Prostate gland (tissue), 2 donors: ENCODE measurements at regions not wholly inside any gene's neighbourhood (a gene's known extent, or its start where the extent isn't known, plus 50 kb on each side); places are given as distances from the start of the nearest gene placed in this dataset.

Experiments
- POLR2A ChIP-seq: fragments of 450-650 bp; IDR thresholded peaks from one replicate; pipeline ENCODE4 v1.6.1; 2016; ENCODE audit warnings: antibody characterized with exemption, mild to moderate bottlenecking
- TF ChIP-seq, protein P1 (sequence below), 4 experiments: fragments of 200-600 bp in 2 of 4; fragments of 450-650 bp in 2 of 4; sonication (generic) in 2 of 4; IDR thresholded peaks; 1 replicate in 3 of 4; 2 replicates in 1 of 4; pipeline ENCODE4 v1.5.1; 2016 to 2019; ENCODE audit warnings: antibody characterized with exemption in 4 of 4, mild to moderate bottlenecking in 2 of 4, moderate library complexity in 2 of 4

GRCh38 chr5:126228934-126229333 is 194.3 kb upstream of the GRAMD2B start:
- TF ChIP-seq, protein P1, sequence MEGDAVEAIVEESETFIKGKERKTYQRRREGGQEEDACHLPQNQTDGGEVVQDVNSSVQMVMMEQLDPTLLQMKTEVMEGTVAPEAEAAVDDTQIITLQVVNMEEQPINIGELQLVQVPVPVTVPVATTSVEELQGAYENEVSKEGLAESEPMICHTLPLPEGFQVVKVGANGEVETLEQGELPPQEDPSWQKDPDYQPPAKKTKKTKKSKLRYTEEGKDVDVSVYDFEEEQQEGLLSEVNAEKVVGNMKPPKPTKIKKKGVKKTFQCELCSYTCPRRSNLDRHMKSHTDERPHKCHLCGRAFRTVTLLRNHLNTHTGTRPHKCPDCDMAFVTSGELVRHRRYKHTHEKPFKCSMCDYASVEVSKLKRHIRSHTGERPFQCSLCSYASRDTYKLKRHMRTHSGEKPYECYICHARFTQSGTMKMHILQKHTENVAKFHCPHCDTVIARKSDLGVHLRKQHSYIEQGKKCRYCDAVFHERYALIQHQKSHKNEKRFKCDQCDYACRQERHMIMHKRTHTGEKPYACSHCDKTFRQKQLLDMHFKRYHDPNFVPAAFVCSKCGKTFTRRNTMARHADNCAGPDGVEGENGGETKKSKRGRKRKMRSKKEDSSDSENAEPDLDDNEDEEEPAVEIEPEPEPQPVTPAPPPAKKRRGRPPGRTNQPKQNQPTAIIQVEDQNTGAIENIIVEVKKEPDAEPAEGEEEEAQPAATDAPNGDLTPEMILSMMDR (IDR thresholded peaks at IDR 0.05), result no peak
- no peak for TF ChIP-seq POLR2A
